HepG2 (cell line): ENCODE measurements at regions not wholly inside any gene's neighbourhood (a gene's known extent, or its start where the extent isn't known, plus 50 kb on each side); places are given as distances from the start of the nearest gene placed in this dataset.

Source experiments
- ATAC-seq: fragments of 200-7000 bp; cut with Tn5 transposase; 3 replicates; pipeline ENCODE4 v1.9.1; 2020; ENCODE audit warnings: mild to moderate bottlenecking, moderate library complexity
- BruUV-seq: library from RNA; stranded (reverse); fragments of 400-500 nt; replicated peaks from 2 replicates; lab custom pipeline; 2021; lab: Mats Ljungman, UMichigan
- CTCF ChIA-PET: fragments of 300-600 bp; formaldehyde crosslinking; extraction: SDS; loops from one replicate; lab custom pipeline; 2021; ENCODE audit warnings: low total read pairs, inconsistent platforms, low intra/inter-chr PET ratio; lab: Yijun Ruan, JAX
- POLR2A ChIA-PET: fragments of 350-600 bp; sonication (Branson Sonifier 250); formaldehyde crosslinking; loops from one replicate; lab custom pipeline; 2020; ENCODE audit warnings: antibody characterized with exemption, inconsistent platforms; lab: Yijun Ruan, JAX
- DNase-seq: peaks from one replicate; pipeline ENCODE4 v3.0.0-alpha.2; 2015; ENCODE audit warnings: low spot score
- FAIRE-seq: peaks from 3 replicates; lab custom pipeline; 2011; peaks lifted over from hg19 to GRCh38; lab: Jason Lieb, UNC
- H2AFZ ChIP-seq: one replicate; pipeline ENCODE4 v1.6.1; 2011; ENCODE audit warnings: low read length, inconsistent platforms
- H3K27ac ChIP-seq: fragments of 300-600 bp; 3 replicates; pipeline ENCODE4 v1.8.0; 2011; ENCODE audit warnings: mixed run types, mild to moderate bottlenecking, mixed read lengths, low read length, inconsistent platforms; ENCODE audit not compliant: insufficient read depth; ENCODE audit errors: extremely low read length
- H3K27me3 ChIP-seq, 2 experiments: fragments of 200-600 bp in 1 of 2; 2 replicates in 1 of 2; 3 replicates in 1 of 2; pipeline versions ENCODE4 v1.6.0 to v1.8.0; 2011; ENCODE audit warnings: low read length in 2 of 2, mild to moderate bottlenecking in 2 of 2, moderate library complexity in 2 of 2, inconsistent platforms in 1 of 2; ENCODE audit not compliant: insufficient read depth in 2 of 2, control insufficient read depth in 1 of 2
- H3K36me3 ChIP-seq, 2 experiments: fragments of 200-600 bp in 1 of 2; replicated peaks in 1 of 2; 2 replicates in 1 of 2; 3 replicates in 1 of 2; pipeline versions ENCODE4 v1.5.1 to v1.8.0; 2011; ENCODE audit warnings: low read length in 2 of 2, inconsistent platforms in 1 of 2; ENCODE audit not compliant: insufficient read depth in 2 of 2, control insufficient read depth in 1 of 2
- H3K4me1 ChIP-seq: 2 replicates; pipeline ENCODE4 v1.5.1; 2012; ENCODE audit warnings: low read length, inconsistent platforms; ENCODE audit not compliant: insufficient read depth
- H3K4me2 ChIP-seq: 2 replicates; pipeline ENCODE4 v1.6.0; 2011; ENCODE audit warnings: low read depth, low read length, inconsistent platforms
- H3K4me3 ChIP-seq, 3 experiments: fragments of 200-600 bp in 1 of 3; sonication (generic), shearing (Covaris generic) in 1 of 3; replicated peaks in 1 of 3; 2 replicates each; pipeline ENCODE4 v1.5.1; 2011 to 2016; ENCODE audit warnings: low read length in 3 of 3, inconsistent platforms in 2 of 3, low read depth in 2 of 3, mild to moderate bottlenecking in 2 of 3, control low read depth in 1 of 3, mixed read lengths in 1 of 3; ENCODE audit not compliant: insufficient read depth in 1 of 3
- H3K79me2 ChIP-seq: one replicate; pipeline ENCODE4 v1.6.1; 2011; ENCODE audit warnings: low read length, inconsistent platforms; ENCODE audit not compliant: insufficient read depth
- H3K9ac ChIP-seq: 2 replicates; pipeline ENCODE4 v1.6.0; 2011; ENCODE audit warnings: mild to moderate bottlenecking, low read depth, low read length, inconsistent platforms; ENCODE audit not compliant: insufficient read depth
- H3K9me3 ChIP-seq: 2 replicates; pipeline ENCODE4 v1.5.1; 2012; ENCODE audit warnings: mild to moderate bottlenecking, low read length
- H4K20me1 ChIP-seq: 2 replicates; pipeline ENCODE4 v1.6.0; 2011; ENCODE audit warnings: inconsistent platforms, mild to moderate bottlenecking, low read length, moderate library complexity; ENCODE audit not compliant: insufficient read depth
- ERF ChIP-seq: IDR thresholded peaks from 2 replicates; pipeline ENCODE4 v1.6.1; 2018; ENCODE audit warnings: missing biosample characterization, missing genetic modification reagents
- GATA4 ChIP-seq: sonication (generic); IDR thresholded peaks from 2 replicates; pipeline ENCODE4 v1.6.1; 2016; ENCODE audit warnings: antibody characterized with exemption, low read depth, borderline replicate concordance
- SNRNP70 ChIP-seq: fragments of 200-400 bp; formaldehyde crosslinking; IDR thresholded peaks from 2 replicates; pipeline ENCODE4 v1.6.1; 2017; ENCODE audit warnings: mild to moderate bottlenecking, low read depth, low read length, moderate library complexity
- ZNF510 ChIP-seq: sonication (generic); formaldehyde crosslinking; IDR thresholded peaks from 2 replicates; pipeline ENCODE4 v1.4.0; 2020; ENCODE audit warnings: low read depth, mild to moderate bottlenecking, missing genetic modification reagents
- ZNF556 ChIP-seq: sonication (generic); formaldehyde crosslinking; IDR thresholded peaks from 2 replicates; pipeline ENCODE4 v1.4.0; 2020; ENCODE audit warnings: mild to moderate bottlenecking, missing genetic modification reagents, borderline replicate concordance
- ZZZ3 ChIP-seq: sonication (generic); formaldehyde crosslinking; IDR thresholded peaks from 2 replicates; pipeline ENCODE4 v1.4.0; 2020; ENCODE audit warnings: missing genetic modification reagents, mild to moderate bottlenecking, borderline replicate concordance
- whole genome bisulfite sequencing: methylation state at CpG from one replicate; pipeline ENCODE4 v1.1.6; 2017; ENCODE audit warnings: low lambda C conversion rate; 5-methylcytosine and 5-hydroxymethylcytosine counted together
- in situ Hi-C: cut with HindIII; loops from 2 replicates; pipeline ENCODE4 v1.10.0; 2017; ENCODE audit warnings: low pct_unique_long_range_greater_than_20kb; ENCODE audit not compliant: extremely low pct_ligation_motif_present
- intact Hi-C: fragments of 100-400 bp; cut with micrococcal nuclease; formaldehyde crosslinking; loops from one replicate; pipeline ENCODE4 v1.10.0; 2022; ENCODE audit not compliant: unreplicated experiment
- TF ChIP-seq, protein P1 (sequence below): sonication (generic); formaldehyde crosslinking; IDR thresholded peaks from 2 replicates; pipeline ENCODE4 v1.4.0; 2020; ENCODE audit warnings: missing genetic modification reagents, borderline replicate concordance
- TF ChIP-seq, protein P2 (sequence below): IDR thresholded peaks from 2 replicates; pipeline ENCODE4 v1.6.1; 2016
- TF ChIP-seq, protein P3 (sequence below): IDR thresholded peaks from 2 replicates; pipeline ENCODE4 v1.6.1; 2012; ENCODE audit warnings: low read length, improper control_type of control experiment
- TF ChIP-seq, protein P4 (sequence below): sonication (generic); formaldehyde crosslinking; IDR thresholded peaks from 2 replicates; pipeline ENCODE4 v1.5.0; 2020; ENCODE audit warnings: missing genetic modification reagents
- TF ChIP-seq, protein P5 (sequence below): IDR thresholded peaks from 2 replicates; pipeline ENCODE4 v1.6.1; 2016; ENCODE audit warnings: low read depth

DNA sequence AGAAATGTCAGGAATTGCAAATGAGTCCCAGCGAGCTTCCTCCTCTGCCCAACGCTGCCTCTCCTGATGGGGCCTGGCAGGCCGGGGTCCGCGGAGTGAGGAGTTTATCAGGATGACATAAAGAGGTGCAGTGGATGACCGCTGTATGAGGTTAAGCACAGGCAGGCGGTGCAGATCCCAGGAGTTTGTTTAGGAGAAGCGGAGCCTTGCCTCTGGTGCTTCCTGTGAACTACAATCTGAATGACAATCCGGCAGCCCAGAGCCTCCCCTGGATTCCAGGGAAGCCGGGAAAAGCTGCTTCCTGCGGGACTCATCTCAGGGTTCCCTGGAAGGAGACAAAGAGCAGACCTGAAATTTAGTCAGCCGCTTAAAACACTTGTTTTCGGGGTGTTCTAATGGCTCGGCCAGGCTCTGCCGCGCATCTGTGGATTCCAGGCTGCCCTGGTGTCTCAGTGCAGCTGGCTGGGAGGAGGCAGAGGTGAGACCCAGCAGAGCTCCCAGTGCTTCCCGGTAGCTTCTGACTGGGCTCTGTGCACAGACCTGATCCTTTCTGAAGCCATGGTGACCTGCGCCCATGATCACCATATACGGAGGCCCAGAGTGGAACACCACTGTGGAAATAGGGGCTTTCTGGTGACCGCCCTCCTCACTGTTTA lies 69.8 kb upstream of the IRX4 start:
- H3K4me3 ChIP-seq, result no peak overlapping the region
- DNase-seq (no peak), ATAC-seq (peak; percentile 91), FAIRE-seq (no peak)
- ChIA-PET CTCF (no interaction called here), POLR2A (no interaction called here)
- peaks cover 6 to 42% of the 10 kb centered on the region in 2 experiments; a peak in 4 of 5 replicates for H3K27me3 ChIP-seq
- no TSS peak for BruUV-seq
- H4K20me1 ChIP-seq, result no peaks in the 10 kb centered on the region
- no peak overlapping the region for H3K4me2 ChIP-seq
- no peak overlapping the region for H3K9ac ChIP-seq
- WGBS, result 20% methylated on average over 11 of the region's 20 CpGs
- no peaks in the 10 kb centered on the region for H3K9me3 ChIP-seq
- in situ Hi-C loops, result no loop called here
- no peaks in the 10 kb centered on the region for H3K79me2 ChIP-seq
- no peak overlapping the region for H3K27ac ChIP-seq
- H2AFZ ChIP-seq, result no peak overlapping the region
- H3K36me3 ChIP-seq, result no peaks in the 10 kb centered on the region
- intact Hi-C loops, result no loop called here
- no peaks in the 10 kb centered on the region for H3K4me1 ChIP-seq
- TF ChIP-seq, protein P1, sequence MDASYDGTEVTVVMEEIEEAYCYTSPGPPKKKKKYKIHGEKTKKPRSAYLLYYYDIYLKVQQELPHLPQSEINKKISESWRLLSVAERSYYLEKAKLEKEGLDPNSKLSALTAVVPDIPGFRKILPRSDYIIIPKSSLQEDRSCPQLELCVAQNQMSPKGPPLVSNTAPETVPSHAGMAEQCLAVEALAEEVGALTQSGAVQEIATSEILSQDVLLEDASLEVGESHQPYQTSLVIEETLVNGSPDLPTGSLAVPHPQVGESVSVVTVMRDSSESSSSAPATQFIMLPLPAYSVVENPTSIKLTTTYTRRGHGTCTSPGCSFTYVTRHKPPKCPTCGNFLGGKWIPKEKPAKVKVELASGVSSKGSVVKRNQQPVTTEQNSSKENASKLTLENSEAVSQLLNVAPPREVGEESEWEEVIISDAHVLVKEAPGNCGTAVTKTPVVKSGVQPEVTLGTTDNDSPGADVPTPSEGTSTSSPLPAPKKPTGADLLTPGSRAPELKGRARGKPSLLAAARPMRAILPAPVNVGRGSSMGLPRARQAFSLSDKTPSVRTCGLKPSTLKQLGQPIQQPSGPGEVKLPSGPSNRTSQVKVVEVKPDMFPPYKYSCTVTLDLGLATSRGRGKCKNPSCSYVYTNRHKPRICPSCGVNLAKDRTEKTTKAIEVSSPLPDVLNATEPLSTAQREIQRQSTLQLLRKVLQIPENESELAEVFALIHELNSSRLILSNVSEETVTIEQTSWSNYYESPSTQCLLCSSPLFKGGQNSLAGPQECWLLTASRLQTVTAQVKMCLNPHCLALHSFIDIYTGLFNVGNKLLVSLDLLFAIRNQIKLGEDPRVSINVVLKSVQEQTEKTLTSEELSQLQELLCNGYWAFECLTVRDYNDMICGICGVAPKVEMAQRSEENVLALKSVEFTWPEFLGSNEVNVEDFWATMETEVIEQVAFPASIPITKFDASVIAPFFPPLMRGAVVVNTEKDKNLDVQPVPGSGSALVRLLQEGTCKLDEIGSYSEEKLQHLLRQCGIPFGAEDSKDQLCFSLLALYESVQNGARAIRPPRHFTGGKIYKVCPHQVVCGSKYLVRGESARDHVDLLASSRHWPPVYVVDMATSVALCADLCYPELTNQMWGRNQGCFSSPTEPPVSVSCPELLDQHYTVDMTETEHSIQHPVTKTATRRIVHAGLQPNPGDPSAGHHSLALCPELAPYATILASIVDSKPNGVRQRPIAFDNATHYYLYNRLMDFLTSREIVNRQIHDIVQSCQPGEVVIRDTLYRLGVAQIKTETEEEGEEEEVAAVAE (CRISPR knock-in tag), result no peak
- TF ChIP-seq, protein P2, sequence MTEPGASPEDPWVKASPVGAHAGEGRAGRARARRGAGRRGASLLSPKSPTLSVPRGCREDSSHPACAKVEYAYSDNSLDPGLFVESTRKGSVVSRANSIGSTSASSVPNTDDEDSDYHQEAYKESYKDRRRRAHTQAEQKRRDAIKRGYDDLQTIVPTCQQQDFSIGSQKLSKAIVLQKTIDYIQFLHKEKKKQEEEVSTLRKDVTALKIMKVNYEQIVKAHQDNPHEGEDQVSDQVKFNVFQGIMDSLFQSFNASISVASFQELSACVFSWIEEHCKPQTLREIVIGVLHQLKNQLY (CRISPR knock-in tag), result no peak
- TF ChIP-seq, protein P3, sequence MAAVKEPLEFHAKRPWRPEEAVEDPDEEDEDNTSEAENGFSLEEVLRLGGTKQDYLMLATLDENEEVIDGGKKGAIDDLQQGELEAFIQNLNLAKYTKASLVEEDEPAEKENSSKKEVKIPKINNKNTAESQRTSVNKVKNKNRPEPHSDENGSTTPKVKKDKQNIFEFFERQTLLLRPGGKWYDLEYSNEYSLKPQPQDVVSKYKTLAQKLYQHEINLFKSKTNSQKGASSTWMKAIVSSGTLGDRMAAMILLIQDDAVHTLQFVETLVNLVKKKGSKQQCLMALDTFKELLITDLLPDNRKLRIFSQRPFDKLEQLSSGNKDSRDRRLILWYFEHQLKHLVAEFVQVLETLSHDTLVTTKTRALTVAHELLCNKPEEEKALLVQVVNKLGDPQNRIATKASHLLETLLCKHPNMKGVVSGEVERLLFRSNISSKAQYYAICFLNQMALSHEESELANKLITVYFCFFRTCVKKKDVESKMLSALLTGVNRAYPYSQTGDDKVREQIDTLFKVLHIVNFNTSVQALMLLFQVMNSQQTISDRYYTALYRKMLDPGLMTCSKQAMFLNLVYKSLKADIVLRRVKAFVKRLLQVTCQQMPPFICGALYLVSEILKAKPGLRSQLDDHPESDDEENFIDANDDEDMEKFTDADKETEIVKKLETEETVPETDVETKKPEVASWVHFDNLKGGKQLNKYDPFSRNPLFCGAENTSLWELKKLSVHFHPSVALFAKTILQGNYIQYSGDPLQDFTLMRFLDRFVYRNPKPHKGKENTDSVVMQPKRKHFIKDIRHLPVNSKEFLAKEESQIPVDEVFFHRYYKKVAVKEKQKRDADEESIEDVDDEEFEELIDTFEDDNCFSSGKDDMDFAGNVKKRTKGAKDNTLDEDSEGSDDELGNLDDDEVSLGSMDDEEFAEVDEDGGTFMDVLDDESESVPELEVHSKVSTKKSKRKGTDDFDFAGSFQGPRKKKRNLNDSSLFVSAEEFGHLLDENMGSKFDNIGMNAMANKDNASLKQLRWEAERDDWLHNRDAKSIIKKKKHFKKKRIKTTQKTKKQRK, result no peak
- TF ChIP-seq SNRNP70 (no peak), ZNF510 (CRISPR knock-in tag) (no peak), ZZZ3 (CRISPR knock-in tag) (no peak), ZNF556 (CRISPR knock-in tag) (no peak), GATA4 (no peak), ERF (no peak)
- TF ChIP-seq, protein P4, sequence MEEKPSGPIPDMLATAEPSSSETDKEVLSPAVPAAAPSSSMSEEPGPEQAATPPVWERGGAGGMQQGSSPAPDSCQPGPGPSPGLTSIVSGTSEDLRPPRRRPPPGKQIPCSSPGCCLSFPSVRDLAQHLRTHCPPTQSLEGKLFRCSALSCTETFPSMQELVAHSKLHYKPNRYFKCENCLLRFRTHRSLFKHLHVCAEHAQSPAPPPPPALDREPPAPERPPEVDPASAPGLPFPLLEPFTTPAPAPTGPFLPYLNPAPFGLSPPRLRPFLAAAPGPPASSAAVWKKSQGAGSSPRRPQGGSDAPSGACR (CRISPR knock-in tag), result no peak
- TF ChIP-seq, protein P5, sequence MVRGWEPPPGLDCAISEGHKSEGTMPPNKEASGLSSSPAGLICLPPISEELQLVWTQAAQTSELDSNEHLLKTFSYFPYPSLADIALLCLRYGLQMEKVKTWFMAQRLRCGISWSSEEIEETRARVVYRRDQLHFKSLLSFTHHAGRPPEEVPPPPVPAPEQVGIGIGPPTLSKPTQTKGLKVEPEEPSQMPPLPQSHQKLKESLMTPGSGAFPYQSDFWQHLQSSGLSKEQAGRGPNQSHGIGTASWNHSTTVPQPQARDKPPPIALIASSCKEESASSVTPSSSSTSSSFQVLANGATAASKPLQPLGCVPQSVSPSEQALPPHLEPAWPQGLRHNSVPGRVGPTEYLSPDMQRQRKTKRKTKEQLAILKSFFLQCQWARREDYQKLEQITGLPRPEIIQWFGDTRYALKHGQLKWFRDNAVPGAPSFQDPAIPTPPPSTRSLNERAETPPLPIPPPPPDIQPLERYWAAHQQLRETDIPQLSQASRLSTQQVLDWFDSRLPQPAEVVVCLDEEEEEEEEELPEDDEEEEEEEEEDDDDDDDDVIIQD (CRISPR knock-in tag), result no peak
